D721Med (cell line): ENCODE measurements at regions not wholly inside any gene's neighbourhood (a gene's known extent, or its start where the extent isn't known, plus 50 kb on each side); places are given as distances from the start of the nearest gene placed in this dataset.

Source experiments
- DNase-seq: peaks from one replicate; pipeline ENCODE4 v3.0.0; 2011; ENCODE audit warnings: low spot score; ENCODE audit not compliant: insufficient read length
- FAIRE-seq: peaks from 2 replicates; lab custom pipeline; 2011; peaks lifted over from hg19 to GRCh38; lab: Jason Lieb, UNC
- TF ChIP-seq, protein P1 (sequence below): IDR thresholded peaks from 2 replicates; pipeline ENCODE4 v1.5.1; 2012; ENCODE audit warnings: mild to moderate bottlenecking, control low read depth; ENCODE audit not compliant: insufficient read depth; ENCODE audit errors: missing control alignments

DNA sequence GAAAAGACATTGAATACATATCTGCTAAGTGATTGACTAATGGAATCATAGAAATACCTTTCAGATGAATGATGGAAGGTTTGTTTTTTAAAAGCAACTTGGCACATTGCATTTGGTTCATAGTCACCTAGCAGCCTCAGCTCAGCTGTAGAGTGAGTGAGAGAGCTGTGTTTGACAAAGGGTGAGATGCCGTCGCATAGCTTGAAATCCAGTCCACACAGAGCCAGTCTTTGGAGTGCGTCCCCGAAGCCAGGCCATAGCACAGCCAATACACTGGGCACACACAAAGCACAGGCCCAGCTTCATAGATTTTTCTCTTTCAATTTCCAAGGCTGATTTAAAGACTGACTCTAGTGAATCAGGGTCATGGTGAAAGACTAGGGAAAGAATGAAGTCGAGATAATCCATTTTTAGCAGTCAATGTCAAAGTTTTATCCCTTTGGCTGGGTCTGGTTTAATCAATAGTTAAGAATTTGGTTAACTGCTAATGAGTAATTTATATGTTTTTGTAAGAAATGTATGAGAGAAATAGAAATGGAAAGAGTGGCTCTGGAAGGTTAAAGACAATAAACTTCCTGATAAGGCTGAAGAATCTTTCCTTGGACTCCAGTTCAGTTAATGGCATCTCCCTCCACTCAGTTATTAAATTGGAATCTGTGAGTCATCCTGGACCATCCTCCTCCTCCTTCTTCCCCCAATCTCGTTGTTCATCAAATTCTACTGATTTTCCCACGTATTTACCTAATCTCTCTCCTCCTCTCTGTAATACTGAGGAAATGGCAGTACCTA, 101.2 kb upstream of the IRF2BP2 start:
- TF ChIP-seq, protein P1, sequence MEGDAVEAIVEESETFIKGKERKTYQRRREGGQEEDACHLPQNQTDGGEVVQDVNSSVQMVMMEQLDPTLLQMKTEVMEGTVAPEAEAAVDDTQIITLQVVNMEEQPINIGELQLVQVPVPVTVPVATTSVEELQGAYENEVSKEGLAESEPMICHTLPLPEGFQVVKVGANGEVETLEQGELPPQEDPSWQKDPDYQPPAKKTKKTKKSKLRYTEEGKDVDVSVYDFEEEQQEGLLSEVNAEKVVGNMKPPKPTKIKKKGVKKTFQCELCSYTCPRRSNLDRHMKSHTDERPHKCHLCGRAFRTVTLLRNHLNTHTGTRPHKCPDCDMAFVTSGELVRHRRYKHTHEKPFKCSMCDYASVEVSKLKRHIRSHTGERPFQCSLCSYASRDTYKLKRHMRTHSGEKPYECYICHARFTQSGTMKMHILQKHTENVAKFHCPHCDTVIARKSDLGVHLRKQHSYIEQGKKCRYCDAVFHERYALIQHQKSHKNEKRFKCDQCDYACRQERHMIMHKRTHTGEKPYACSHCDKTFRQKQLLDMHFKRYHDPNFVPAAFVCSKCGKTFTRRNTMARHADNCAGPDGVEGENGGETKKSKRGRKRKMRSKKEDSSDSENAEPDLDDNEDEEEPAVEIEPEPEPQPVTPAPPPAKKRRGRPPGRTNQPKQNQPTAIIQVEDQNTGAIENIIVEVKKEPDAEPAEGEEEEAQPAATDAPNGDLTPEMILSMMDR = no peak
- DNase-seq (no peak), FAIRE-seq (peak; percentile 56)

DNA sequence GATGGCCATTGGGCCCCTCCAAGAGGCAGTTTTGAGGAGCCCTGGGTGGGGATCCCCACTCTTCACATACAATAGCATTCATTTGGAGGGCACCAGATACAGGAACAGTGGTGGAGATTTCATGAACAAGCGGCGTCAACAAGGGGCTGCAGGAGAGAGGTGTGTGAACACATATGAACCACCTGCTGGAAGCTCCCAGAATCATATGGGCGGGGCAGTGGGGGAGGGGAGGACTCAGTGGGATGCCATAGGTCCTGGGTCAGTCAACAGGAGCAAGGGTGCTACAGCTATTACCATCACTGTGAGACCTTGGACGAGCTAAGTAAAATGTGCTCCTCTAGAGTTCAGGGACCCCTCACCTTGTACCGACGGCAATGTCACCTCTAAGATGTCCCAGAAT, 100.4 kb upstream of the IRF2BP2 start:
- TF ChIP-seq, protein P1 = no peak
- DNase-seq = no peak
- FAIRE-seq = no peak

DNA sequence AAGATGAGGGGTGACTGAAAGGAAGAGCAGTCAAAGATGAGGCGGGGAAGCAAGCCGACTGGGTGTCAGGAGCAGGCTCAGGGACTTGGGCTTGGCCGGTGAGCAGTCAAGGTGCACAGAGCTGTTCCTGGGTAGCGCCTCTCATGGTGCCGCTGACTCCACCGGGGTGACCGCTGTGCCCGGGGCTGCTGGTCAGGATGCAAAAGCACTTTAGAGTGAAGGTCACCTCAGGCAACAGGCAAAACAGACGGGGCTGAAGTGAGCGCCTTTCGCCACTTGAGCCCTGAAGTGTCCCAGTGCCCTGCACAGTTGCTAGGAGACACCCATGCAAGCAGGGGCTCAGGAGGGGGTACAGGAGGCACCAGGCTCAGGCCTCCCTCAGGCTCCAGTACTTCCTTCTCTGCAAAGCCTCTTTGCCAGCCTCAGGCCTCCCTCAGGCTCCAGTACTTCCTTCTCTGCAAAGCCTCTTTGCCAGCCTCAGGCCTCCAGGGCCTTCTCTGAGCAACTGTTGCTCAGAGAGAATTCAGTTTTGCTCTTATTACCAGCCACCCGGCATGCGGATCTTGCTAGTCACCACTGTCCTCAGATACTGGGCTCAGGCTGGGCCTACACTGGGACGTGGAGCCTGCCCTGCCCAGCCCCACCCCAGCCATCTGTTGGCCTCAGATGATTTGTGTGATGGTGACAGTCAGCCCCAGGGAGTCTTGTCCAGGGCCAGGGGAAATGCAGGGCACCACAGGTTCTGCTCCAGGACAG, 99.7 kb upstream of the IRF2BP2 start:
- FAIRE-seq = no peak
- TF ChIP-seq, protein P1 = no peak
- DNase-seq = no peak

DNA sequence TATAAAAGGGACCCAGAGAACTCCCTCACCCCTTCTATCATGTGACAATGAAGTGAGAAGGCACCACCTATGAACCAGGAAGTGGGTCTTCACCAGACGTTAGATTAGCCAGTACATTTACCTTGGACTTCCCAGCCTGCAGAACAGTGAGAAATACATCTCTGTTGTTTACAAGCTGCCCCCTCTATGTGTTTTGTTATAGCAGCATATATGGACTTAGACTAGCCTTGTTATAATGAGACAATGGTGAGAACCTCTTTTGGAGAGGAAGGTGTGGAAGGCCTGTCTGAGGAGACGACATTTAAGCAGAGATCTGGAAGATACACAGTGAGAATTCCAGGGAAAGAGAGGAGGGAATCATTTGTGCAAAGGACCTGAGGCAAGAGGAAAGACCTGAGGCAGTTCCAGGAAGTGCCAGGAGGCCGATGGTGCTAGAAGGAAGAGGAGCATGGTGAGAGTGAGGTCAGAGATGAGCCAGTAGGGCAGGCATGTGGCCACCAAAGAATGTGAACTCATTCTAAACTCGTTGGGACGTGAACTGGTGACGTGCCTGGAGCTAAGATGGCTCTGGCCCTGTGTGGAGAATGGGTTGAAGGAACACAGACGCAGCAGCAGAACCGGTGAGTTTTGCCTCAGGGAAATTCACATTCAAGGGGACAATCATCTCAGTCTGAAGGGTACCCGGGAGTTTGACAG, 98.9 kb upstream of the IRF2BP2 start:
- no peak for DNase-seq
- TF ChIP-seq, protein P1 = no peak
- FAIRE-seq = no peak

DNA sequence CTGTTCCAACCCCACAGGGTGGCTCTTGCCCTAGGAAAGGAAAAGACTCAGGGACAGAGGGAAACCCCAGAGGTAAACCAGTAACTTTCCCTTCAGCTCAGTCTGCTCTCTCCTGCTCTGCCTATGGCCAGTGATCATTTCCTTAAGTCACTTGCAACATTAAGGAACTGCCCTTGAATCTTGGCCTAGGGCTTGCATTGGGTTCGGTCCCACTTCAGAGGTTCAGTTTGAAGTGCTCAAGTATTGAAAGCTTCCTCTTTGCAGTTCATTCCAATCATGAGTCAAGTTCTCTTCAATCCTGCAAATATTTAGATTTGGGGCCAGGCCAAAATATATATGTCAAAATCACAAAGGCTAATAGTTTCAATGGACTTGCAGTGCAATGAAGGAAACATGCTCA, 97.7 kb upstream of the IRF2BP2 start:
- TF ChIP-seq, protein P1 = no peak
- FAIRE-seq (no peak), DNase-seq (no peak)

DNA sequence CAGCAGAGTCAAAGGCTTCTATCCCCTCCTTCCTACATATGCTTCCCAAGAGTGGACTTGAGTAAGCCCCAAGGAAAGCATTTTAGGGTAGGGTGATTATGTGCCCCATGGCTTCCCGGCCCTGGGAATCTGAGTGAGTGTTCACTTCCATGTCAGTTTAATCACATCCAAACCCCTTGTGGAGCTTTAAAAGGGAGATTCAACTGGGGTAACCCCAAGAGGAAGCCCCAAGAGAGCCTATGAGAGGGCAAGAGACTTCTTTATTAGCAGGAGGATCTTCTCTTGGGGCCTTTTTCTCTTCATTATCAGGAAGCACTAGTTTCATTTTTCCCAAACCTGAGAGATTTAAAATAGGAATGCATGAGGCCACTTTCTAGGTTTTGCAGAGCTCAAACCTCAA, 97.0 kb upstream of the IRF2BP2 start:
- FAIRE-seq (no peak), DNase-seq (no peak)
- TF ChIP-seq, protein P1 = no peak
